ENCODE measurements at regions not wholly inside any gene's neighbourhood (a gene's known extent, or its start where the extent isn't known, plus 50 kb on each side); places are given as distances from the start of the nearest gene placed in this dataset.

- Histone ChIP-seq H3K23ac (ENCODE audit: insufficient read length, low read depth, low read length) (no peak overlapping the region), H3K9me3 (ENCODE audit: control insufficient read depth, low read depth, low read length) (peaks cover 21% of the 10 kb centered on the region)
These were observed 214.2 kb downstream of the ZNF248 start for GRCh38 chr10:37643187-37643586.

More at GRCh38 chr10:37643187-37643586, 214.2 kb downstream of the ZNF248 start:
- Histone ChIP-seq H3T11ph (ENCODE audit: low read length) (no peak overlapping the region), H2BK120ac (ENCODE audit: low read depth, low read length, poor library complexity, severe bottlenecking) (no peak overlapping the region), H3K27me3 (ENCODE audit: insufficient read depth, low read length) (no peaks in the 10 kb centered on the region), H4K20me1 (ENCODE audit: control insufficient read depth, insufficient read depth, insufficient read length) (no peaks in the 10 kb centered on the region), H3K4me1 (ENCODE audit: insufficient read depth, low read length) (no peaks in the 10 kb centered on the region), H2BK5ac (ENCODE audit: insufficient read length, low read length) (no peak overlapping the region), H2BK12ac (ENCODE audit: insufficient read length, low read depth, low read length) (no peak overlapping the region), H3K18ac (ENCODE audit: insufficient read length, low read depth, low read length) (no peak overlapping the region), H3K4me2 (ENCODE audit: insufficient read depth, insufficient read length, low read length) (no peak overlapping the region), H2AFZ (ENCODE audit: low read length) (no peak overlapping the region), H4K8ac (replicated peaks; ENCODE audit: insufficient read length, low read depth, low read length) (no peak overlapping the region), H3K79me2 (ENCODE audit: insufficient read depth, low read length) (no peaks in the 10 kb centered on the region), H3K27ac (ENCODE audit: insufficient read length, low read depth, low read length) (no peak overlapping the region), H2BK20ac (ENCODE audit: low read depth, low read length, poor library complexity, severe bottlenecking) (no peak overlapping the region), H4K91ac (ENCODE audit: insufficient read length, low read depth, low read length) (no peak overlapping the region), H3K14ac (ENCODE audit: insufficient read depth, low read length) (no peak overlapping the region), H4K5ac (ENCODE audit: insufficient read length, low read depth, low read length) (no peak overlapping the region), H3K9ac (ENCODE audit: extremely low read depth, insufficient read length, low read length) (no peak overlapping the region), H2AK5ac (ENCODE audit: insufficient read length, low read length) (no peak overlapping the region), H3K79me1 (ENCODE audit: insufficient read depth, low read depth, low read length, poor library complexity, severe bottlenecking) (no peaks in the 10 kb centered on the region), H3K23me2 (ENCODE audit: insufficient read length, low read depth, low read length, poor library complexity, severe bottlenecking) (no peaks in the 10 kb centered on the region), H3K56ac (ENCODE audit: insufficient read length, low read depth, low read length) (no peak overlapping the region), H2BK15ac (ENCODE audit: low read depth, low read length) (no peak overlapping the region), H3K4ac (ENCODE audit: low read depth, low read length) (no peak overlapping the region)
- Mint-ChIP-seq H3K9me3 (peaks cover 80 to 87% of the 10 kb centered on the region in 2 experiments), H3K36me3 (ENCODE audit: insufficient read depth in 1 of 3, low read depth in 3 of 3) (peaks cover 7 to 22% (median 18%) of the 10 kb centered on the region in 3 experiments; a peak in 6 of 7 replicates), H3K4me3 (no peak overlapping the region), H3K27ac (no peak overlapping the region), H3K4me1 (no peaks in the 10 kb centered on the region), H3K27me3 (ENCODE audit: low read depth) (peaks cover 2% of the 10 kb centered on the region)
- no peak for DNase-seq
- WGBS (ENCODE audit: extremely low coverage, insufficient read length, low lambda C conversion rate), result no CpG with 5 or more reads among the region's 1 CpG
- TF ChIP-seq CTCF (conservative IDR thresholded peaks at IDR 0.05), result no peak

Data from H9 (cell line).